ENCODE measurements at regions not wholly inside any gene's neighbourhood (a gene's known extent, or its start where the extent isn't known, plus 50 kb on each side); places are given as distances from the start of the nearest gene placed in this dataset.

DNA sequence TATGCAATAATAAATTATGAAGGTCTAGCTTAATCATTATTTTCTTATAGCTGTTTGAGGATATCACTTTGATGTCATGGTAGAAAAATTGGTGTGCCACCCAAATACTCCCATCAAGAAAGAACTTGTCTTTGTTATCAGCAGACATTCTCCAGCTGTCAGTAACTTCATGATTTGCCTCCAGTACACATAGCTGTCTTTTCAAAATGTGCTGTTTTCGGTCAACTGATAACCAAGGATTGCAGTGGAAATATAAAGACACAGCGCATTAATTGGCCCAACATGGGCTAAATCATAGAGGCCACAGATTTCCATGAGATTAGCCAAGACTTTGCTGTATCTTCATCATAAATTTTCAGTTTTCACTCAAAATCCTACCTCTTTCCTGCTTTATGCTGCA is 993.5 kb upstream of the SEMA6A start:
- H3K4me3 ChIP-seq (replicated peaks; ENCODE audit: low read depth, low read length) = no peak overlapping the region
- no peak for DNase-seq (ENCODE audit: low read depth)
- TF ChIP-seq, protein P1, sequence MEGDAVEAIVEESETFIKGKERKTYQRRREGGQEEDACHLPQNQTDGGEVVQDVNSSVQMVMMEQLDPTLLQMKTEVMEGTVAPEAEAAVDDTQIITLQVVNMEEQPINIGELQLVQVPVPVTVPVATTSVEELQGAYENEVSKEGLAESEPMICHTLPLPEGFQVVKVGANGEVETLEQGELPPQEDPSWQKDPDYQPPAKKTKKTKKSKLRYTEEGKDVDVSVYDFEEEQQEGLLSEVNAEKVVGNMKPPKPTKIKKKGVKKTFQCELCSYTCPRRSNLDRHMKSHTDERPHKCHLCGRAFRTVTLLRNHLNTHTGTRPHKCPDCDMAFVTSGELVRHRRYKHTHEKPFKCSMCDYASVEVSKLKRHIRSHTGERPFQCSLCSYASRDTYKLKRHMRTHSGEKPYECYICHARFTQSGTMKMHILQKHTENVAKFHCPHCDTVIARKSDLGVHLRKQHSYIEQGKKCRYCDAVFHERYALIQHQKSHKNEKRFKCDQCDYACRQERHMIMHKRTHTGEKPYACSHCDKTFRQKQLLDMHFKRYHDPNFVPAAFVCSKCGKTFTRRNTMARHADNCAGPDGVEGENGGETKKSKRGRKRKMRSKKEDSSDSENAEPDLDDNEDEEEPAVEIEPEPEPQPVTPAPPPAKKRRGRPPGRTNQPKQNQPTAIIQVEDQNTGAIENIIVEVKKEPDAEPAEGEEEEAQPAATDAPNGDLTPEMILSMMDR (IDR thresholded peaks at IDR 0.05; ENCODE audit: low read length, missing control alignments) = no peak

DNA sequence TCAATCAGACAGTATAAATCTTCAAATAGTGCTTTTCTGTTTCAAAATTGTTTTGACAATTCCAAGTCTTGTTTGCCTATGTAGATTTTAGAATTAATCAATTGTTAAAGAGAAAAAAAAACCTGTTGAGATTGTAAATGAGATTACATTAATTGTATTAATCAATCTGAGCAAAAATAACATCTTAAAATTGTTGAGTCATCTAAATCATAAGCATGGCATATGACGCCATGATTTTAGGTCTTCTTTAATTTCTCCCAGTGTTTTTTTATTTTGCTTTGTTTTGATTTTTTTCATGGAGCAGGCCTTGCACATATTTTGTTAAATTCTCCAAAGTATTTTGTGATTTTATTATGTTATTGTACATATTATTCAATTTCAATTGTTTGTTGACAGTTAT is 988.0 kb upstream of the SEMA6A start:
- DNase-seq (ENCODE audit: low read depth) = no peak
- TF ChIP-seq, protein P1 (IDR thresholded peaks at IDR 0.05; ENCODE audit: low read length, missing control alignments) = no peak

DNA sequence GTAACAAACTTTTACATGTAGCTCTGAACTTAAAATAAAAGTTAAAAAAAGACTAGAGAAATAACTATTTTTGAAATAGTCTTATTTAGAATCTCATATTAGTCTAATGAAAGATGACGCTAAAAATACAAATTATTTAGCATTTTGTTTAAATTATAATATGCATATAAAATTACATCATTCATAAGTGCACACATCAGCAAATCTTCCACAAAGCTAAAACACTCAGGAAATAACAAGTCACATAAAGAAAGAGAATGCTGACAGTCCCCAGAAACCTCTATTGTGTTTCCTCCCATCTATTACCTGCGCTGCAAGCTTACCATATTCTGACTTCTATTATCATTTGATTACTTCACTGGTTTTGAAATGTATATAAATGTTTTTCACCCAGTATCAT is 986.9 kb upstream of the SEMA6A start:
- no peak for DNase-seq (ENCODE audit: low read depth)
- H3K4me3 ChIP-seq (replicated peaks; ENCODE audit: low read depth, low read length) = no peak overlapping the region
- TF ChIP-seq, protein P1 (IDR thresholded peaks at IDR 0.05; ENCODE audit: low read length, missing control alignments) = no peak

More for the DNA sequence above, 988.0 kb upstream of the SEMA6A start:
- no peak overlapping the region for H3K4me3 ChIP-seq (replicated peaks; ENCODE audit: low read depth, low read length)

DNA sequence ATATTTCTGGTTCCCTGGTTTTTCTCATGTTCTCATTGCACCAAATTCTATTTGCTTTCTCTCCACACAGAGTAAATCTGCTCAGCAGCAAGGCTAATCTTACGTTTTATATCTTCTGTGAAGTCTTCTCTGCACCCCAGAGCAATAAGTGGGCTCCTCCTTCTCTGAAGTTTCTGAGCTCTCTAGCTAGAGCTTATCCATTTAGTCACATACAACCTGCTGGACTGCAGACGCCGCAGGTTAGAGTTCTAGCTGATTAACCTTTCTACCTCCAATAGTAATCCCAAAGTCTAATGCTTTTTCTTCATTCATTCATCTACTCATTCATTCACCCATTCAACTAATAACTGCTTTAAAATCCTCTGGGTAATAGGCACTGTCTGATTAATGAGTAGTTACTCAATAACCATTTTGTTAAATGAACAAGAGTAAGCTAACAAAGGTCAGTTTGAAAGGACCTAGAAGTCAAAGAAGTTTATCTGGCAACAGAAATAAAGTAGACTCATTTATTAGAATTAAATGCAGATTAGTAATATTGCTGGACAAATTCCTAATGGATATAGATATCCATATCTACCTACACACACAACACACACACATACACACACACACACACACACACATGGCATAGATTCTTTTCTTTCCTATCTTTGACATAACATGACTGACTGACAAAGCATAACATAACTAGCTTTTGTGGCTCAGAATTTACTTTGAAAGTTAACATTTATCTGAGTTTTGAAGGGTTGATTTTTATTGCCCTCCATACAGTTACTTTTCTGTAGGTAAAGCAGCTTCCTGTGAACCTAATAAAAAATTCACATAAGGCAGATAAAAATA is 984.6 kb upstream of the SEMA6A start:
- H3K4me3 ChIP-seq (replicated peaks; ENCODE audit: low read depth, low read length) = no peak overlapping the region
- TF ChIP-seq, protein P1 (IDR thresholded peaks at IDR 0.05; ENCODE audit: low read length, missing control alignments) = no peak
- no peak for DNase-seq (ENCODE audit: low read depth)

DNA sequence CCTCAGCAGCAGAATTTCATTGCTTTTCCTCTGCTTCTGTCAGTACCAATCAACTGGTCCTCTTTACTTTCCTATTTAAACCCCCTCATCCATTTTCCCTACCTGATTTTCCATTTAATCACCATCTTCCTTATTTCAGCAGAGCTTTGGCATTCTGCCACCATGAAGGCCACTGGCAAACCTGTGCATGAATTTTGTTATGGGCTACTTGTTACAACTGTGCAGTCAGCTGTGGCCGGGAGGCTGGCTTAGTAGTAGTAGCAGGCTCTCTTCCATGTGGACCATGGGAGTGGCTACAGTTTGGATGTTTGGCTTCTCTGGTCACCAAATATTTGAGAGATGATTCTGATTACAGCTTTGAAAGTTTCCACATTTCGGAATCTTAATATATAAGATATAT is 976.6 kb upstream of the SEMA6A start:
- no peak for DNase-seq (ENCODE audit: low read depth)
- TF ChIP-seq, protein P1 (IDR thresholded peaks at IDR 0.05; ENCODE audit: low read length, missing control alignments) = no peak

DNA sequence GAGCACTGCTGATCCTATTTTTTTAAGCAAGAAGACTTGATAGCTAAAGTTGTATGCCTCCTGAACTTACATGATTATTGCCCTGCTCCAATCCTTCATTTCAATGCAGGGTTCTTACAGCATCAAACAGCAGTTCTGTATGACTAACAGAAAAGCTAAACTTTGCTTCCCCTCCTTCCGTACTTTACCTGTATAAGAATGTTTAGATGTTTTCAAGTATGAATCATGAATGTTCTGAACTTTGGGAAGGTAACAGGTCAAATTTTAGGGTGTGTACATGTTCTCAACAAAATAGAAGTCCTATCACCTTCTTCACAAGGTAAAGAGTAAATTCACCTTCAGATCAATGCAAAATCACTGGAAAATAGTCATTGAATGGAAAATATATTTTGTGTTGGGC is 972.6 kb upstream of the SEMA6A start:
- DNase-seq (ENCODE audit: low read depth) = no peak
- H3K4me3 ChIP-seq (replicated peaks; ENCODE audit: low read depth, low read length) = no peak overlapping the region
- TF ChIP-seq, protein P1 (IDR thresholded peaks at IDR 0.05; ENCODE audit: low read length, missing control alignments) = no peak

More for the DNA sequence above, 976.6 kb upstream of the SEMA6A start:
- H3K4me3 ChIP-seq (replicated peaks; ENCODE audit: low read depth, low read length) = no peak overlapping the region

DNA sequence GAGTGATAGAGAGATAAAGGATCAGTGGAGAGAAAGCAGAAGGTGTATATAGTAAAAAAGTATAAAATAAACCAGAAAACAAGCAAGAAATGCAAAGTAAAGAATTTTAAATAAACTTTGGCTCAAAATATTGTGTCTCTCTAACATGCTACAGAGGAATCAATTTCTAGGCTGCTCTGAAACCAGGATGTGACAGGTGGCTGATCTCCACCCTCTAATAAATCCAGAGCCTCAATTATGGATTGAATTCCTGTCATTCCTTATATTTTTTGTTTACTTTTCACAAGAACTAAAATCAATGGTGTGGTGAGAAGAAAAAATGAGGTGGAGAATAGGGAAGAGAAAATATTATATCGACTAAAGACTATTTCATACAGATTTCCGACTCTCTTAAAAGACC is 965.1 kb upstream of the SEMA6A start:
- TF ChIP-seq, protein P1 (IDR thresholded peaks at IDR 0.05; ENCODE audit: low read length, missing control alignments) = no peak

More for the DNA sequence above, 965.1 kb upstream of the SEMA6A start:
- no peak overlapping the region for H3K4me3 ChIP-seq (replicated peaks; ENCODE audit: low read depth, low read length)
- DNase-seq (ENCODE audit: low read depth) = no peak
